ENCODE measurements at regions not wholly inside any gene's neighbourhood (a gene's known extent, or its start where the extent isn't known, plus 50 kb on each side); places are given as distances from the start of the nearest gene placed in this dataset.

DNA sequence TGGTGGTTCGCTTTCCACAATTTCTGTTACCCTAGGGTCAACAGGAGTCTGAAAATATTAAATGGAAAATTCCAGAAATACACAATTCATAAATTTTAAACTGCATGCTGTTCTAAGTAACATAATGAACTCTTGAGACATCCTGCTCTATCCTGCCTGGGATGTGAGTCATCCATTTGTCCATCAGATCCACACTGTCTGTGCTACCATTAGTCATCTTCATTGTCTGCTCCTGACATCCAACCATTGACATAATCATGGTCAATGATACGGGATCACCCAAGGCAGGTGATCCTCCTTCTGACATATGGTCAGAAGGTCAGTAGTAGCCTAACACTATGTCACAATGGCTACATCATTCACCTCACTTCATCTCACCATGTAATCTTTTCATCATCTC is 276.7 kb upstream of the KIF2A start:
- no peak overlapping the region for H3K4me3 ChIP-seq (ENCODE audit: low read length)
- H3K27me3 ChIP-seq (ENCODE audit: control insufficient read depth, insufficient read depth, low read length), result no peaks in the 10 kb centered on the region
- no peaks in the 10 kb centered on the region for H3K4me1 ChIP-seq (ENCODE audit: control insufficient read depth, low read depth, low read length)
- no peaks in the 10 kb centered on the region for H3K36me3 ChIP-seq (ENCODE audit: control insufficient read depth, low read depth, low read length)
- H3K9me3 ChIP-seq (ENCODE audit: control insufficient read depth, low read depth, low read length), result no peaks in the 10 kb centered on the region
- H3K27ac ChIP-seq (ENCODE audit: low read length), result no peak overlapping the region
- no peak overlapping the region for H3K9ac ChIP-seq (ENCODE audit: low read length)

DNA sequence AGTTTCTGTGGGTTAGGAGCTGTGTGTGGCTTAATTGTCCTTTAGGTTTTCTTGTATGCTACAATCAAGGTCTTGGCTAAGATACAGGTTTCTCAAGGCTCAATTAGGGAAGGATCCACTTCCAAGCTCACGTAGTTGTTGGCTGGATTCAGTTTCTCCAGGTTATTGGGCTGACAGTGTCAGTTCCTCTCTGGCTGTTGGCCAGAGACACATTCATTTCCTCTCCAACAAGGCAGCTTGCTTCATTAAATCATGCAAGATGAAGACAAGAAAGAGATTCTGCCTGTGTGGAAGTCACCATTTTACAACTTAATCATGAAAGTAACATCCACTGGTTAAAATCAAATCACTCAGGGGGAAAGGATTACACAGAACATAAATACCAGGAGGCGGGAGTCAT is 275.7 kb upstream of the KIF2A start:
- Histone ChIP-seq H3K9me3 (ENCODE audit: control insufficient read depth, low read depth, low read length) (no peaks in the 10 kb centered on the region), H3K4me3 (ENCODE audit: low read length) (no peak overlapping the region), H3K9ac (ENCODE audit: low read length) (no peak overlapping the region), H3K27me3 (ENCODE audit: control insufficient read depth, insufficient read depth, low read length) (no peaks in the 10 kb centered on the region), H3K27ac (ENCODE audit: low read length) (no peak overlapping the region), H3K4me1 (ENCODE audit: control insufficient read depth, low read depth, low read length) (no peaks in the 10 kb centered on the region), H3K36me3 (ENCODE audit: control insufficient read depth, low read depth, low read length) (no peaks in the 10 kb centered on the region)

DNA sequence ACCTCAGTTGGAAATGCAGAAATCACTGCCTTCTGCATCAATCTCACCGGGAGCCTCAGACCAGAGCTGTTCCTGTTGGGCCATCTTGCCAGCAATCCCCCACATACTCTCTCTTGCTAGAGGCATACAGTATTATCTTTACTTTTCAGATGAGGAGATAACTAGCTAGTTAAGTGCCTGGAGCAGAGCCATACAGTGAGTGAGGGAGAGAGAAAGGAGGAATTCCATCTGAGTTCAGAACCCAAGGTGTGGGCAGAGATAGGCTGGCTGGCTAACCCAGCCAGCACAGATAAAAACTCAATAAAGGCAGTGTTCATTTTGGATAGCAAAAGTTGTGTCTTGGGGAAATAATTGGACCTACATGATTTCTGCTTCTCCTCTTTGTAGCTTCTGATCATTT is 268.0 kb upstream of the KIF2A start:
- H3K4me1 ChIP-seq (ENCODE audit: control insufficient read depth, low read depth, low read length), result peaks cover 17% of the 10 kb centered on the region
- H3K4me3 ChIP-seq (ENCODE audit: low read length), result no peak overlapping the region
- H3K27me3 ChIP-seq (ENCODE audit: control insufficient read depth, insufficient read depth, low read length), result peaks cover 22% of the 10 kb centered on the region
- H3K9ac ChIP-seq (ENCODE audit: low read length), result no peak overlapping the region
- no peak overlapping the region for H3K27ac ChIP-seq (ENCODE audit: low read length)
- H3K36me3 ChIP-seq (ENCODE audit: control insufficient read depth, low read depth, low read length), result no peaks in the 10 kb centered on the region
- no peaks in the 10 kb centered on the region for H3K9me3 ChIP-seq (ENCODE audit: control insufficient read depth, low read depth, low read length)

DNA sequence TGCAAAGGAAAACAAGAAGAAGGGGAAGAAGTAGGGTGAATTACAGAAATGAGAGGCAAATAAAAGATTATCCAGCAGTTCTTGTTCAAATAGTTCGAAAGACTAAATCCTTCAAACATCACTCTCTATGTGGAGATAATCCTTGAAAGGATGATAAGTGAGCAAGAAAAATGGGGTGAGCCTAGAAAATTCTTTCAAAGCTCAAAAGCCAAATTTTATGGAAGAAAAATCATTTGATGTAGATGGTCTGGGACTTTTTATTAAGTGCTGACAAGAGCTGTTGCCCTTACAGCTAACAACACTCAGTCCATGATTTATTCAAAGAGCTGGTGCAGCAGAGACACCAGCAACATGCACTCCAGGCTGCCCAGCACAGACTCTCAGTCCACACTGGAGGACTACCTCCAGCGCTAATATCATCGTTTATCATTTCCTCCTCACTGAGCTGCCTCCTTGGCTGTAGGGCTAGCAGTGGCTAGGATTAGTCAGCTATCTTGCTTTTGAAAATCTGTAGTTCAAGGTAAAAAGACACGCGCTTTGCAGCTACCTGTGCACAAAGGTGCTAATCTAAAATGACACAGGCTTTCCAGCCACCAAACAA is 264.8 kb upstream of the KIF2A start:
- Histone ChIP-seq H3K9me3 (ENCODE audit: control insufficient read depth, low read depth, low read length) (no peaks in the 10 kb centered on the region), H3K36me3 (ENCODE audit: control insufficient read depth, low read depth, low read length) (no peaks in the 10 kb centered on the region), H3K27ac (ENCODE audit: low read length) (no peak overlapping the region), H3K27me3 (ENCODE audit: control insufficient read depth, insufficient read depth, low read length) (peaks cover 29% of the 10 kb centered on the region), H3K9ac (ENCODE audit: low read length) (no peak overlapping the region), H3K4me1 (ENCODE audit: control insufficient read depth, low read depth, low read length) (peaks cover 30% of the 10 kb centered on the region), H3K4me3 (ENCODE audit: low read length) (no peak overlapping the region)

DNA sequence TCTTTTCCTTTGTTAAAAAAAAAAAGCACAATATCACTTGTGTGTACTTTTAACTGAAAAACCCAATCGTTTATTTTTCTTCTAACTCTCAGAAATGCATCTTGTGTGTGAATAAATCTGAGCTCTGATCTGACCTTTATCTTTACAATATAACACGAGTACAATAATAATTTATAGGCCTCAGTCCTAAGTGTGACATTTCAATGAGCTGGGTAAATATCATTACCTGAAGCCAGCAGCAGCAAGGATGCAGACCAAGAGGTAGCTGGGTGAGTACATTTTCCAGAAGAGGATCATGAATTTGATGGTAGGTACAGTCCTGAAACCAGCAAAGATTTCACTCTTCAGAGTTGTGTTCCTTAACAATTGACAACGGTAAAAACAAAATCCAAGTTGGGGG is 264.0 kb upstream of the KIF2A start:
- H3K4me3 ChIP-seq (ENCODE audit: low read length), result no peak overlapping the region
- H3K27ac ChIP-seq (ENCODE audit: low read length), result no peak overlapping the region
- no peaks in the 10 kb centered on the region for H3K36me3 ChIP-seq (ENCODE audit: control insufficient read depth, low read depth, low read length)
- peaks cover 29% of the 10 kb centered on the region for H3K27me3 ChIP-seq (ENCODE audit: control insufficient read depth, insufficient read depth, low read length)
- no peaks in the 10 kb centered on the region for H3K9me3 ChIP-seq (ENCODE audit: control insufficient read depth, low read depth, low read length)
- H3K9ac ChIP-seq (ENCODE audit: low read length), result no peak overlapping the region
- H3K4me1 ChIP-seq (ENCODE audit: control insufficient read depth, low read depth, low read length), result peaks cover 30% of the 10 kb centered on the region

DNA sequence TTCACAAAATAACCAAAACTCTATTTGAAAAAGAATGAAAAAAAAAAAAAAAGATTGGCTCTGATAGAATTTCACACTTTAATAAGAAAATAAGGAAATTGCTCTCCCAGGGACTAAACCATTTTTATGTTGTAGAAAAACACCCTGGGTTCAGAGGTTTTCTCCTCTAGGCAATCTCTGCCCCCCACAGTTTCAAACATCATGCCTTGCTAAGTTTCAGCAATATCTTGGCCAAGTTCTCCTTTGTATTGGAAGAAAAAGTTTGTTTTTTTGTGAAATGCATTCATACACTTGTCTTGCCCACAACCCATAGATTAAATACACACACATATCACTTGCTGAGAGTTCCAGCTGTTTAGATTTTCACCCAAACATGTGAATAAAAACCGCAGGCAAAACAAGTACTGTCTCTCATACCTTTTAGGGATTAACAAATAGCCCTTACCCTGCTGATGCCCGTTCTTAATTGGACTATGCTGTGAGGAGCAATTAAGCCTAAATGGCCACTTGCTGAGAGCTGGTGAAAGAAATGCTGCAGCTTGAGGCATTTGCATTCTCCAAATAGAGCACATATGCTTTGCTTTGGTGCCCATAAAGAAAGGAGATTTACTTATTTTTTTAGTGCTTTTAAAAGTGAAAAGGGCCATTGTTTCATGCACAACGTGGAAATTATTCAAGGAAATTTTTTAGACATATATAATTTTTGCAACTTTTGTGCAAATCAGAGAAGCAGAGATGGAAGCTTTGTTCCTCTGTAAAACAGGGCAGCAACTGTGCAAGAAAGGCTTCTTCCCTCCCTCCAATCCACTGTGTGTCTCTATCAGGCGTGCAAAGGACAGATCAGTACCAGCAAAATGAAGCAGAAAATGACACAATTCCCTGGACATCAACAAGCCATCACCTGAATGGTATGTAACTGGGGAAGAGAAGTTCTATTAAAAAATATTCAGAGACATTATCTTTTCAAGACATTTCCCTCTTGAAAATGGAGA is 262.4 kb upstream of the KIF2A start:
- Histone ChIP-seq H3K27me3 (ENCODE audit: control insufficient read depth, insufficient read depth, low read length) (peaks cover 29% of the 10 kb centered on the region), H3K4me1 (ENCODE audit: control insufficient read depth, low read depth, low read length) (peaks cover 30% of the 10 kb centered on the region), H3K27ac (ENCODE audit: low read length) (no peak overlapping the region), H3K4me3 (ENCODE audit: low read length) (peak overlapping the region; percentile 12), H3K36me3 (ENCODE audit: control insufficient read depth, low read depth, low read length) (no peaks in the 10 kb centered on the region), H3K9ac (ENCODE audit: low read length) (no peak overlapping the region), H3K9me3 (ENCODE audit: control insufficient read depth, low read depth, low read length) (no peaks in the 10 kb centered on the region)

DNA sequence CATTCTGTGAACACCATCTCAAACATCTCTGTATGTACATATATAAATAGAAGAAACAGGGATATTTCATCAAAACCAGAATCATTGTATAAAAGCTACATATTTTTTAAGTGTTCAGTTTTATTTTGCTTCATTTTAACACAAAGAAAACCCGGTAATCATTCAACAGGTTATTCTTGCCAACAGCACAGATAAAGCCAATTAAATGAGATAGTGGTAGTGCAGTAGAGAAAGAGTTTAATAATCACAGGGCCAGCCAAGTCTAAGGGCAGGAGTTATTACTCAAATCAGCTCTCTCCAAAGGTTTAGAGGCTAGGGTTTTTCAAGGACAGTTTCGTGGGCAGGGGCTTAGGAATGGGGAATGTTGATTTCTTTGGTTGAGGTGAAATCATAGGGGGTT is 261.0 kb upstream of the KIF2A start:
- no peaks in the 10 kb centered on the region for H3K9me3 ChIP-seq (ENCODE audit: control insufficient read depth, low read depth, low read length)
- no peak overlapping the region for H3K9ac ChIP-seq (ENCODE audit: low read length)
- no peaks in the 10 kb centered on the region for H3K36me3 ChIP-seq (ENCODE audit: control insufficient read depth, low read depth, low read length)
- peaks cover 29% of the 10 kb centered on the region for H3K27me3 ChIP-seq (ENCODE audit: control insufficient read depth, insufficient read depth, low read length)
- H3K27ac ChIP-seq (ENCODE audit: low read length), result no peak overlapping the region
- H3K4me1 ChIP-seq (ENCODE audit: control insufficient read depth, low read depth, low read length), result peaks cover 33% of the 10 kb centered on the region
- H3K4me3 ChIP-seq (ENCODE audit: low read length), result no peak overlapping the region

DNA sequence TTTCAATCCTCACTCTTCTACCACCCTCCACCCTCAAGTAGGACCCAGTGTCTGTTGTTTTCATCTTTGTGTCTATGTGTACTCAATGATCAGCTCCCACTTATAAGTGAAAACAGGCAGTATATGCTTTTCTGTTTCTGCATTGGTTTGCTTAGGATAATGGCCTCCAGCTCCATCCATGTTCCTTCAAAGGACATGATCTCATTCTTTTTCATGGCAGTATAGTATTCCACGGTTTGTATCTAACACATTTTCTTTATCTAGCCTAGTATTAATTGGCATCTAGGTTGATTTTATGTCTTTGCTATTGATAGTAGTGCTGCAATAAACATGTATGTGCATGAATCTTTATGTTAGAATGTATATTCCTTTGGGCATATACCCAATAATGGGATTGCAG is 259.8 kb upstream of the KIF2A start:
- peaks cover 24% of the 10 kb centered on the region for H3K27me3 ChIP-seq (ENCODE audit: control insufficient read depth, insufficient read depth, low read length)
- no peak overlapping the region for H3K9ac ChIP-seq (ENCODE audit: low read length)
- no peak overlapping the region for H3K27ac ChIP-seq (ENCODE audit: low read length)
- no peaks in the 10 kb centered on the region for H3K36me3 ChIP-seq (ENCODE audit: control insufficient read depth, low read depth, low read length)
- H3K4me1 ChIP-seq (ENCODE audit: control insufficient read depth, low read depth, low read length), result peaks cover 42% of the 10 kb centered on the region
- no peaks in the 10 kb centered on the region for H3K9me3 ChIP-seq (ENCODE audit: control insufficient read depth, low read depth, low read length)
- no peak overlapping the region for H3K4me3 ChIP-seq (ENCODE audit: low read length)

DNA sequence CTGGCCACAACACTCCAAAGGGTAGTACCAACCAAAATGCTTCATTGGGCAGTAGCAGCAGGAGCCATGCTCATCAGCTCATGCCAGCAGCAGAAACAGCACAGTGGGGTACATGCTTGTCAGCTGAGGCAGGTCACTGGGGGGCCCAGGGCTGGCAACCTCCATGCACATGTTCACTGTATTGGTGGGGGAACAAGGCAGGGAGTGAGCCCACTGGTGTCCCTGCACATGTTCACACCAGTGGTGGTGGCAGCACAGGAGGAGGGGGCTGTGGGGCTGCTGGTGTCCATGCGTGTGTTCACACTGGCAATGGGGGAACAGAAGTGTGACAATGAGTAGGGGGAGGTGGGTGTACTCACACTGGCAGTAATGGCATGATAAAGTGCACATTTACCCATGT is 254.3 kb upstream of the KIF2A start:
- Histone ChIP-seq H3K9ac (ENCODE audit: low read length) (no peak overlapping the region), H3K27me3 (ENCODE audit: control insufficient read depth, insufficient read depth, low read length) (no peaks in the 10 kb centered on the region), H3K4me3 (ENCODE audit: low read length) (no peak overlapping the region), H3K9me3 (ENCODE audit: control insufficient read depth, low read depth, low read length) (no peaks in the 10 kb centered on the region), H3K27ac (ENCODE audit: low read length) (no peak overlapping the region), H3K36me3 (ENCODE audit: control insufficient read depth, low read depth, low read length) (no peaks in the 10 kb centered on the region), H3K4me1 (ENCODE audit: control insufficient read depth, low read depth, low read length) (peaks cover 11% of the 10 kb centered on the region)

DNA sequence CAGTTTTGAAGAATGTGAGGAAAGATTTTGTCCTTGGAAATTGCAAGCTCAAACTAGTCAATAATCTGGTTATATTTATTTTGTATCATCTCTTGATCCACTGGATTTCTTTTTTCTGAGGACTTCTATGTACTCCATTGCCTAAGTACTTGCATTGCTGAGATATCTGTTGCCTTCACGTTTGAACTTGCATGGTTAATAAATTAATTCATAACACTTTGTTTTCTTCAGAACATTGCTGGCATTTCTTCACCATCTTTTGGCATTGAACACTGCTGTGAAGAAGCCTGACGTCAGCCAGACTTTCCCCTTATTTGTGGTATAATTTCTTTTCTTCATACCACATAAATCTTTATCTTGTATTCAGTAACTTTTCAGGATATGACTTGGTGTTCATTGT is 246.0 kb upstream of the KIF2A start:
- Histone ChIP-seq H3K9ac (ENCODE audit: low read length) (no peak overlapping the region), H3K9me3 (ENCODE audit: control insufficient read depth, low read depth, low read length) (no peaks in the 10 kb centered on the region), H3K4me3 (ENCODE audit: low read length) (no peak overlapping the region), H3K27ac (ENCODE audit: low read length) (no peak overlapping the region), H3K4me1 (ENCODE audit: control insufficient read depth, low read depth, low read length) (no peaks in the 10 kb centered on the region), H3K27me3 (ENCODE audit: control insufficient read depth, insufficient read depth, low read length) (no peaks in the 10 kb centered on the region), H3K36me3 (ENCODE audit: control insufficient read depth, low read depth, low read length) (no peaks in the 10 kb centered on the region)

DNA sequence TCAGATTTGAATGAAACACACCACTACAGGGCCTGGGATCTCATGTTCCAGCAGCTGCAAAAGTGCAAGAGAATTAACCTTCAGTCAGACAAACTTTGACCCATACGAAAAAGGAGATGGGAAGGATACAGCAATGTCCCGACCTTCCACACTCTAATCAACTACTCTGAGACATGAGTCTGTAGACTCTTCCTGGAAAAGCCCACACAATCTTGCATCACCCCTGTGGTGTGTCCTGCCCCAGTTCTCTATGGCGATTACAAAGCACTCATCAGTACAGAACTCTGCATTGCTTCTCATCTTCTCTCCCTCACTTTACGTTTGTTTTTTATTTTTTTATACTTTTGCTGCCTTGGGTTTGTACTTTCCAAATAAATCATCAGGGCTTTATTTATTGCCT is 241.0 kb upstream of the KIF2A start:
- no peaks in the 10 kb centered on the region for H3K36me3 ChIP-seq (ENCODE audit: control insufficient read depth, low read depth, low read length)
- no peaks in the 10 kb centered on the region for H3K27me3 ChIP-seq (ENCODE audit: control insufficient read depth, insufficient read depth, low read length)
- H3K4me3 ChIP-seq (ENCODE audit: low read length), result no peak overlapping the region
- no peak overlapping the region for H3K9ac ChIP-seq (ENCODE audit: low read length)
- peaks cover 3% of the 10 kb centered on the region for H3K4me1 ChIP-seq (ENCODE audit: control insufficient read depth, low read depth, low read length)
- no peak overlapping the region for H3K27ac ChIP-seq (ENCODE audit: low read length)
- H3K9me3 ChIP-seq (ENCODE audit: control insufficient read depth, low read depth, low read length), result no peaks in the 10 kb centered on the region
